ENCODE measurements at regions not wholly inside any gene's neighbourhood (a gene's known extent, or its start where the extent isn't known, plus 50 kb on each side); places are given as distances from the start of the nearest gene placed in this dataset.

- no peak for TF ChIP-seq REST (IDR thresholded peaks at IDR 0.05; ENCODE audit: insufficient read depth in 1 of 2, low read depth in 2 of 2, low read length in 2 of 2)
- TF ChIP-seq SIN3A (IDR thresholded peaks at IDR 0.05; ENCODE audit: borderline replicate concordance, insufficient read depth, low read length), result no peak
Observed at GRCh38 chr2:61639721-61640120, 101.6 kb upstream of the XPO1 start.

GRCh38 chr2:61636686-61637085 lies 98.5 kb upstream of the XPO1 start:
- TF ChIP-seq REST (IDR thresholded peaks at IDR 0.05; ENCODE audit: insufficient read depth in 1 of 2, low read depth in 2 of 2, low read length in 2 of 2), result no peak
- TF ChIP-seq SIN3A (IDR thresholded peaks at IDR 0.05; ENCODE audit: borderline replicate concordance, insufficient read depth, low read length), result no peak
- TF ChIP-seq POLR2AphosphoS5 (IDR thresholded peaks at IDR 0.05; ENCODE audit: low read depth, low read length), result no peak
- no peak for TF ChIP-seq TAF1 (IDR thresholded peaks at IDR 0.05; ENCODE audit: borderline replicate concordance, insufficient read depth, low read length)
- TF ChIP-seq FOXP2 (optimal IDR thresholded peaks at IDR 0.05; ENCODE audit: borderline replicate concordance, extremely low read depth, extremely low read length, insufficient read depth), result no peak

- no peak for TF ChIP-seq TAF1 (IDR thresholded peaks at IDR 0.05; ENCODE audit: borderline replicate concordance, insufficient read depth, low read length)
- no peak for TF ChIP-seq POLR2AphosphoS5 (IDR thresholded peaks at IDR 0.05; ENCODE audit: low read depth, low read length)
- no peak for TF ChIP-seq FOXP2 (optimal IDR thresholded peaks at IDR 0.05; ENCODE audit: borderline replicate concordance, extremely low read depth, extremely low read length, insufficient read depth)
Observed at GRCh38 chr2:61634512-61634911, 96.4 kb upstream of the XPO1 start.

- TF ChIP-seq TAF1 (IDR thresholded peaks at IDR 0.05; ENCODE audit: borderline replicate concordance, insufficient read depth, low read length) (no peak), FOXP2 (optimal IDR thresholded peaks at IDR 0.05; ENCODE audit: borderline replicate concordance, extremely low read depth, extremely low read length, insufficient read depth) (no peak), POLR2AphosphoS5 (IDR thresholded peaks at IDR 0.05; ENCODE audit: low read depth, low read length) (no peak), SIN3A (IDR thresholded peaks at IDR 0.05; ENCODE audit: borderline replicate concordance, insufficient read depth, low read length) (no peak), REST (IDR thresholded peaks at IDR 0.05; ENCODE audit: insufficient read depth in 1 of 2, low read depth in 2 of 2, low read length in 2 of 2) (no peak)
Observed at GRCh38 chr2:61633250-61633649, 95.1 kb upstream of the XPO1 start.

GRCh38 chr2:61632276-61633169 lies 94.4 kb upstream of the XPO1 start:
- TF ChIP-seq POLR2AphosphoS5 (IDR thresholded peaks at IDR 0.05; ENCODE audit: low read depth, low read length), result no peak
- TF ChIP-seq FOXP2 (optimal IDR thresholded peaks at IDR 0.05; ENCODE audit: borderline replicate concordance, extremely low read depth, extremely low read length, insufficient read depth), result no peak
- TF ChIP-seq SIN3A (IDR thresholded peaks at IDR 0.05; ENCODE audit: borderline replicate concordance, insufficient read depth, low read length), result no peak
- TF ChIP-seq REST (IDR thresholded peaks at IDR 0.05; ENCODE audit: insufficient read depth in 1 of 2, low read depth in 2 of 2, low read length in 2 of 2), result no peak
- no peak for TF ChIP-seq TAF1 (IDR thresholded peaks at IDR 0.05; ENCODE audit: borderline replicate concordance, insufficient read depth, low read length)

All from PFSK-1 (cell line).